AG04449 (cell line): ENCODE measurements at regions not wholly inside any gene's neighbourhood (a gene's known extent, or its start where the extent isn't known, plus 50 kb on each side); places are given as distances from the start of the nearest gene placed in this dataset.

Experiments used
- CTCF ChIA-PET: fragments of 350-600 bp; formaldehyde crosslinking; extraction: SDS; loops from one replicate; lab custom pipeline; 2021; ENCODE audit warnings: antibody characterized with exemption; lab: Yijun Ruan, JAX
- POLR2A ChIA-PET: fragments of 400-600, 350-600 bp; formaldehyde crosslinking; extraction: SDS; loops from one replicate; lab custom pipeline; 2020; ENCODE audit warnings: antibody characterized with exemption, inconsistent platforms; lab: Yijun Ruan, JAX
- DNase-seq: peaks from one replicate; pipeline ENCODE4 v3.0.0-alpha.2; 2010; ENCODE audit warnings: low read depth, low spot score
- H3K4me3 ChIP-seq: 2 replicates; pipeline ENCODE4 v1.5.1; 2011; ENCODE audit warnings: low read depth, mild to moderate bottlenecking, control low read depth, low read length
- CTCF ChIP-seq: IDR thresholded peaks from one replicate; pipeline ENCODE4 v1.5.1; 2011; ENCODE audit warnings: mild to moderate bottlenecking, moderate library complexity, low read length, control low read depth, inconsistent platforms; ENCODE audit not compliant: insufficient read depth; ENCODE audit errors: missing control alignments

DNA sequence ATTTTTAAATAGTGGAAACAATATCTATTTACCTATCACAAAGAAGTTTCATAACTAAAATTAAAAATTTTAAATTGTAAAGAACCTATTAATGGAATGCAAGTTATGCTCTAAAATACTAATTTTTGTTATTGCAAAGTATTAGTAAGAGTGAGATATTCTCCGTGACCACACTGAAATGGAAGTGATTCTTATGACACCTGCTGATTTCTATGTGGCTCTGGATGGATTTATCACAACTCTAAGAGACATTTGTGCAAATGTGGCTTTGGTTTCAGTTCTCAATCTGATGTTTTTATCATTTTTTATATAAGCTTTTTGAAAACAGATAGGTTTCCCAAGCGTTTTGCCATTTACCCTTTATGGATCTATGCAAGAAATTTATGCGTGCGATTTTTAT is 497.8 kb downstream of the NAV3 start:
- ChIA-PET POLR2A (no interaction called here), CTCF (no interaction called here)
- no peak overlapping the region for H3K4me3 ChIP-seq
- TF ChIP-seq CTCF, result no peak
- no peak for DNase-seq

- ChIA-PET CTCF (no interaction called here), POLR2A (no interaction called here)
- no peak for DNase-seq
Measured at GRCh38 chr12:78330131-78330530, 499.4 kb downstream of the NAV3 start.

DNA sequence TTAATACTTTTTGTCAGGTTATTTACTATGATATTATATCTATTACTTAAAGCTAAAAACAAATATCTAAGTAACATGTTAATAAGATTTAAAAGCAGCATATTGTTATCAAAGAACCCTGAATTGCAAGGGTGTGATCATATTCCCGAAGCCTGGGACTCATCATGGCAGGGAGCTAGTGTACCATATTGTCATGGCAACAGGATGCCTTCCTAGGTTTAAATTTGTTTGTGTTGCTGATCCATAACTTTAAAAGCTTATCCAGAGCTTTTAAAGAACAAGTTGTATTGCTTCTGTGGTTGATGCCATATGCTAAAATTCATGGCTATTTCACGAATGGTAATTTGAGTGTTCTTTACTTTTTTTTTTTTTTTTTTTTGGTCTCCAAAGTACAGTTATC is 500.5 kb downstream of the NAV3 start:
- ChIA-PET POLR2A (no interaction called here), CTCF (no interaction called here)
- no peak for DNase-seq
- H3K4me3 ChIP-seq, result no peak overlapping the region
- no peak for TF ChIP-seq CTCF

More at GRCh38 chr12:78330131-78330530, 499.4 kb downstream of the NAV3 start:
- TF ChIP-seq CTCF, result no peak
- H3K4me3 ChIP-seq, result no peak overlapping the region

GRCh38 chr12:78331753-78332152 is 501.1 kb downstream of the NAV3 start:
- DNase-seq, result no peak
- TF ChIP-seq CTCF, result no peak
- POLR2A ChIA-PET, result no interaction called here
- H3K4me3 ChIP-seq, result no peak overlapping the region
- CTCF ChIA-PET, result no interaction called here

DNA sequence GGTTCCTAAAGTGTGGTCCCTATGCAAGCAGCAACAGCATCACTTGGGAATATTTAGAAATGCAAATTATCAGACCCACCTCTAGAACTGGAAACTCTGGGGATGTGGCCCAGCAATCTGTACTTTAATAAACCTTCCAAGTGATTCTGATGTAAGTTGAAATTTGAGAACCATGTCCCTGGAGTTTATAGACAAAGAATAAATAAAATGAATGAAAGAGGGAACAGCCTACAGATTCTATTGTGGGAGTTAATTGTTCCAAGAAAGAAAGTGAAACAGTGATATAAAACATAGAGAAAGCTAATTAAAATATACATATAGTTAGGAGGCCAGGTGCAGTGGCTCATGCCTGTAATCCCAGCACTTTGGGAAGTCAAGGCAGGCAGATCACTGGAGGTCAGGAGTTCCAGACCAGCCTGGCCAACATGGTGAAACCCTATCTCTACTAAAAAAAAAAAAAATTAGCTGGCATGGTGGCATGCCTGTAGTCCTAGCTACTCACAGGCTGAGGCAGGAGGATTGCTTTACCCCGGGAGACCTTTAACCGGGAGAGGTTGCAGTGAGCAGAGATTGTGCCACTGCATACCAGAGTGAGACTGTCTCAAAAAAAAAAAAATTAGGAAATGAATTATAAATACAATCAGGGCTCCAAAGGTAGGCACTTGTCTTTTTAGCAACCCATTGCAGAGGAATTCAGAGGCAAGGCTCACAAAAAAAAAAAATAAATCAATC is 507.5 kb downstream of the NAV3 start:
- CTCF ChIA-PET, result no interaction called here
- no peak for DNase-seq
- no peak overlapping the region for H3K4me3 ChIP-seq
- TF ChIP-seq CTCF, result no peak
- POLR2A ChIA-PET, result no interaction called here

- DNase-seq, result no peak
- ChIA-PET CTCF (no interaction called here), POLR2A (no interaction called here)
- TF ChIP-seq CTCF, result no peak
- H3K4me3 ChIP-seq, result no peak overlapping the region
Measured at GRCh38 chr12:78340406-78340805, 509.7 kb downstream of the NAV3 start.
